CD4-positive, alpha-beta T cell treated with Interleukin-15 for 4 hours (primary cell): ENCODE measurements at regions not wholly inside any gene's neighbourhood (a gene's known extent, or its start where the extent isn't known, plus 50 kb on each side); places are given as distances from the start of the nearest gene placed in this dataset.
A peak's percentile ranks its signal among the peaks of the same experiment; 100 is the strongest.
"Not testable (repeated sequence)": the region's sequence is repeated elsewhere in the genome, so short reads cannot be mapped to it uniquely, and the experiment has no call there.

ENCODE experiments used
- DNase-seq: peaks from one replicate; pipeline ENCODE4 v3.0.0-alpha.2; 2020; ENCODE audit warnings: low spot score

DNA sequence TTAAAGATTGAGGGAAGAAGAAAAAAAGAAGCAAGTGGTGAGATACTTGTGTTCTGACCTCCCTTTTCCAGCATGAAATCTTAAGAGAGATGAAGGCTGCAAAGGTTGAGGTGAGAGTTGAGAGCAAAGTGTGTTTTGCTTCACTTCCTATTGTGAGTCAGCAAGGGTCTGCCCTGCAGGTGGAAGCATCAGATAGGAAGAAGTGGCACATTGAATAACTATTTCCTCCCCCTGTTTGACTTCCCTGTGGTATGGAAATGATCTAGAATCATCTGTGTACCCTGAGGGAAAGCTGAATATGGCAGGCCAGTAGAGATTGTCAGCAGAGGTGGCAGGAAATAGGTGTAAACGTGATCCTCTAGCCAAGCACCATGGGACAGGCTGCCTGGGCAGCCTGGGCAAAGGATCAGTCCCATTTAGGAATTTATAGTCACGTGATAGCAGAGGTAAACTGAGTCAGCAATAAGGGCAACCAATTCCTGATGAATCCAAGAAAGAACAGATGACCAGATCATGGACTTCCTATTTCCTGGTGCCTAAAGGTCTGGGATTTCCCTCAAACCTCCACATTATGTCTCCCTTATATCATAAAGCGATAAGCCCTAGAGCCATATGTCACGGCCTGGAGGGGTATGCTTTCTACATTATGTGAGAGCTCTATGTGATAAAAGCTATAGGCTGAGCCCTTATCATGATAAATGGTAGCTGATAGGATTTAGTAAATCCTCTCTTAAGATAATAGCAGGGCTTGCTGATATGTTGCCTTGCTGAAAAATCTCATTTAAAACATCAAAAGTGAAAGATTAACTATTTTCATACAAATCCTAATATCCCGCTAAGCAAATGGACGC lies 287.0 kb downstream of the MDFIC start:
- no peak for DNase-seq

DNA sequence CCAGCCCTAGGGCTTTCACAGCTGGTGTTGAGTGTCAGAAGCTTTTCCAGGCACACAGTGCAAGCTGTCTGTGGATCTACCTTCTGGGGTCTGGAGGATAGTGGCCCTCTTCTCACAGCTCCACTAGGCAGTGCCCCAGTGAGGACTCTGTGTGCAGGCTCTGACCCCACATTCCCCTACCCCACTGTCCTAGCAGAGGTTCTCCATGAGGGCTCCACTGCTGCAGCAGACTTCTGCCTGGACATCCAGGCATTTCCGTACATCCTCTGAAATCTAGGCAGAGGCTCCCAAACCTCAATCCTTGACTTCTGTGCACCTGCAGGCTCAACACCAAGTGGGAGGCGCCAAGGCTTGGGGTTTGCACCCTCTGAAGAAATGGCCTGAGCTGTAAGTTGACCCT lies 284.5 kb downstream of the MDFIC start:
- DNase-seq = not testable (repeated sequence)

GRCh38 chr7:115198143-115198542 lies 276.2 kb downstream of the MDFIC start:
- DNase-seq = no peak

DNA sequence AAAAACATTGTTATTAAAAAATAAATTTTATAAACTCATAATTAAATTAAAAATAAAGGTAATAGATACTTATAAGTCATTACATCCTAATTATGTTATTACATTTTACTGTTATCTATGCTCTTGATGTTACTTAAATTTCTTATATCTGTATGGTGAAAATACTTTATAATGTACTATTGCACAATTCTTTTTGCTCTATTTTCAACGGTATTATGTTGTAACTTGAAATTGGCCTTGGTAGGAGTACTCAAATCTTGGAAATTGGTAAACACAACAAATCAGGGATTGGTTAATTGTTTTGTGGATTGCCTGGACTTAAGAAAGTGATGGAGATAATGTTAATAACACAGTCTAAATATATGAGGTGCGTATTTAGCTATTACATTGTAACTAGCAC lies 273.3 kb downstream of the MDFIC start:
- no peak for DNase-seq

DNA sequence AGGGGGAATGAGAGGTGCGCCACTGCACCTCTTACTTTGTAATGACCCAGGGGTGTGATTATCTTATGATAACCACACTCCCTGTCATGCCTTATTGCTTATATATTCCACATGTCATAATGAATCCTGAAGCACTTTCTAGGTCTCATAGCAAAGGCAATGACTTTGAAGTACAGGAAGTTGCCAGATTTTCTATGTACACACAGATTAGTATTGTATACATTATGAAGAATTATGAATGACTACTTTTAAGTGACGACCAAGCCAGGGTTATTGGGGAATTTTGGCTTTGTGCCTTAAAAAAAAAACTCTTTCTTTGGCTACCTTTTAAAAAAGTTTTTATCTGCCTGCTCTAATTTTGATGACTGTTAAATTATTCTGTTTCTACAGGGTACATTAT lies 269.6 kb downstream of the MDFIC start:
- no peak for DNase-seq

GRCh38 chr7:115183431-115184057 lies 261.6 kb downstream of the MDFIC start:
- DNase-seq = no peak

DNA sequence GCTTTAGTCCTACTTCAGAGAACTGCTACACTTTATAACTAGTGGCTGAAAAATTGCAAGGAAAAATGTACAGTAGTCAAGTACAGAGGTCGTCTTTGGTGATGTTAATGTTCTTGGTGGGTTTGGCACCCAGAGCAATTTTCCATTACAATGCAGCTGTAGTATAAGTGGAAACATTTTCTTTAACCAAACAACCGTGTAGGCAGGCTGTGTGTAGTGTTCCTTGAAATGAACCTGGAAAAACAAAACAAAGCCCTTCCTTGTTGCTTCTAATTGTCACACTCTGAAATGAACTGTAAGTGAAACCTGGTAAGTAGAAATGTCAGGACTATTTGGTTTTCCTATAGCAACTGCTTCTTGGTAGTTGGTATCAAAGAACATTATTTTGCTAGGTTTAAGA lies 256.9 kb downstream of the MDFIC start:
- no peak for DNase-seq

DNA sequence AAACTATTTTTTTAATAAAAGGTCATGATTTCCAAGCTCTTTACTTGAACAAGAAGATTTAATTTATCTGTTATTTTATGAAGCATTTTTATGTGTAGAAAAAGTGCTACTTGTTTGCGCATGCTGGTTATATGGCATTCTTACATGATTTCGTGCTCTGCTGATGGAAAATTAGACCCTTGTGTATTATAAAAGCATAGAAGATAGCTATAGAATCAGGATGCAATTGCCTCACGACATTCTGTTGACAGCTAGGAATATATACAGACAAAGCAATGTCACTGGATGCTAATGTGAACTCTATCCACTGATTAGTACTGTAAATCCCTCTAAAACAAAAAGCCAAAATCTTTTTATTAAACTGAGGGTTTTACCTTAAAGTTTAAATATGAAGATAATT lies 255.9 kb downstream of the MDFIC start:
- DNase-seq = no peak

GRCh38 chr7:115177103-115177502 lies 255.2 kb downstream of the MDFIC start:
- no peak for DNase-seq

DNA sequence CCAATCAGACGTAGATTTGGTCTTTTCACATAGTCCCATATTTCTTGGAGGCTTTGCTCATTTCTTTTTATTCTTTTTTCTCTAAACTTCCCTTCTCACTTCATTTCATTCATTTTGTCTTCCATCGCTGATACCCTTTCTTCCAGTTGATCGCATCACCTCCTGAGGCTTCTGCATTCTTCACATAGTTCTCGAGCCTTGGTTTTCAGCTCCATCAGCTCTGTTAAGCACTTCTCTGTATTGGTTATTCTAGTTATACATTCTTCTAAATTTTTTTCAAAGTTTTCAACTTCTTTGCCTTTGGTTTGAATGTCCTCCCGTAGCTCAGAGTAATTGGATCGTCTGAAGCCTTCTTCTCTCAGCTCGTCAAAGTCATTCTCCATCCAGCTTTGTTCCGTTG lies 250.5 kb downstream of the MDFIC start:
- not testable (repeated sequence) for DNase-seq

- no peak for DNase-seq
Measured at GRCh38 chr7:115153769-115154477, 232.0 kb downstream of the MDFIC start.

GRCh38 chr7:115153176-115153575 lies 231.3 kb downstream of the MDFIC start:
- DNase-seq = no peak

DNA sequence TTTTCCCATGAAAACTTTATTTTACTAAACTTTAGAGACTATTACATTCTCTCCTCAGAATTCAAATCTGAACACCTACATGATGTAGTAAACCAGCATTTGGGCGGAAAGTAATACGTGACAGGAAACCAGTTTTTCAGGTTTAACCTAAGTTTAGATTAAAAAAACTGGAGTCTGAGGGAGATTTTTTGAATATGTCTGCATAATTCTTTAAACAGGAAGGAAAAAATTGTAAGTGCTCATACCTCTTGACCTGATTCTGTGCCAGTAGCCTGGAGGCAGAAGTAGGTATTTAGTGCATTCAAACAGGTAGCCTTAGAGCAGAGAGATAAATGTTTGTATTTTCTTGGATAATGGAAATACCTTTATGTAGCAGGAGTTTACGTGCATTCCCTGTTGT lies 224.3 kb downstream of the MDFIC start:
- DNase-seq = no peak

DNA sequence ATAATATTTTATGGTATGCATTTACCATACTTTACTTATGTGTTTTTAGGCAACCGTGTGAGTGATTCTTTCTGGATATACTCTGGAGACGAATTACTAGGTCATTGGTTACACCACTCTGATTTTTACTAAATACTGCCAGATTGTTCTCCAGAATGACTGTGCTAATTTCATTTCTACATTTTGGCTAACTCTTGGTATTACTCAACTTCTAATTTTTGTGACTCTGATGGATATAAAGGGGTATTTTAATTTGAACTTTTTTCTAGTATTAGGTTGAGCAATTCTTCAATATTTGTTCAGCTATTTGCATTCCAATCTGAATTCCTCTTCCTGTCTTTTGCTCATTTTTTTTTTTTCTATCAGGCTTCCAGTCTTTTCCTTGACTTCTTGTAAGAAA lies 223.6 kb downstream of the MDFIC start:
- no peak for DNase-seq

DNA sequence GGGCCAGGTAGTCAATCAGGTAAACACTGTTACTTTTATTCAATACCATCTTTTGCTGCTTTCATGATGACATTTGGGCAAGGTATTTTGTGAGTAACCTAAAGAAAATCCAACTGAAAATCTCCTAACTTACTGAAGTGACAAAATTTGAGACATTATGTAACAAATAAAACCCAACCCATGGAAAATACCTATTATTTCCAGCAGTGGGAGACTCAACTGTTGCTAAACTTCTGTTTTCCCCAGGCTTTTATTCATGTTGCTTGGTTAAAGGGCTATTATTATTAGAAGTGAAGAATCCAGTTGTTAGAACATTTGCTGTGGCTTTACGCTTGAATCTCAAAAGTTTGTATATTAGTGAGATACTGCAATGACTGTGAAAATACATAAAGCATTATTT lies 215.9 kb downstream of the MDFIC start:
- no peak for DNase-seq

GRCh38 chr7:115136796-115137443 lies 215.0 kb downstream of the MDFIC start:
- no peak for DNase-seq

DNA sequence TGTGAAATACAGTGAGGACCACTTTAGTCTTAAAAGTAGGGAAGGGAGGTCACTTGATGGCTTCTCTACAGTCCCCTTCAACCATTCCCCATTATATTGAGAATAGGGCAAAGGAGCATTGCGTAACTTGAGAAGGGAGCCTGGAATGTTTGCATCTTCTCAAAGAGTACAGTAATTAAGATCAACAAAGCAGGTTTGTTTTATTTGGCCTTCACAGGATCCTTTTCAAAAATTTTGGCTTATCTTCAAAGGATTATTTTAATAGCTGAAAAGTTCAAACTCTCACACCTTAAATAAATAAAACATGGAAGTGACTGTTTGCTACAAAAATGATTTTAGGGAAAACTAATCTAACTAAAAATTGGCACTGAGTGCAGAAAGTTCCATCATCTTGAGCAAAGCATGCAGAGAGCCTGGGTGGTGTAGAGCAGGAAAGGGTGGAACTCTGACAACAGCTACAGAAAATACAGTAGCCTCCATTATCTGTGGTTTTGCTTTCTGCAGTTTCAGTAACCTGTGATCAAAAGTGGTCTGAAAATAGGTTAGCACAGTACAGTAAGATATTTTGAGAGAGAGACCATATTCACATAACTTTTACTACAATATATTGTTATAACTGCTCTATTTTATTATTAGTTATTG lies 214.0 kb downstream of the MDFIC start:
- DNase-seq = peak; percentile 4

- DNase-seq = no peak
Measured at GRCh38 chr7:115135146-115135545, 213.3 kb downstream of the MDFIC start.

GRCh38 chr7:115133248-115133647 lies 211.4 kb downstream of the MDFIC start:
- no peak for DNase-seq

DNA sequence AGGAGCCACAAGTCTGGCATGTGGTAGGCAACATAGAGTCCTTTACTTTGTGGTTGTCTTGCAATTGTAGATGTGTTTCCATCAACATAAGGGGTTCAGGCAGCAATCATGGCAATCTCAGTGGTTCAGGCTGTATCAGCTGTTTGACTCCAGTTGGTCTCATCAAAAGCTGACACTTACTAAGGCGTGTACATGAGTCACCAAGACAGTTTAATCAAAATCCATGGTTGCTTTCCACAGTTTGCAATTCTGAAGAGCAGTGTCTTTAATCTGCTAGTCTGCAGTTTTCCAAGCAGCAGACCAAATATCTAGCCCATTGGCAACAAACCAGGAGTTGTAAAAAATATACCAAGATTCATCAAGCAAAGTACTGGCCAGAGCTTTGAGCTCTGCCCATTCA lies 210.2 kb downstream of the MDFIC start:
- no peak for DNase-seq

- DNase-seq = no peak
Measured at GRCh38 chr7:115128154-115128553, 206.3 kb downstream of the MDFIC start.

DNA sequence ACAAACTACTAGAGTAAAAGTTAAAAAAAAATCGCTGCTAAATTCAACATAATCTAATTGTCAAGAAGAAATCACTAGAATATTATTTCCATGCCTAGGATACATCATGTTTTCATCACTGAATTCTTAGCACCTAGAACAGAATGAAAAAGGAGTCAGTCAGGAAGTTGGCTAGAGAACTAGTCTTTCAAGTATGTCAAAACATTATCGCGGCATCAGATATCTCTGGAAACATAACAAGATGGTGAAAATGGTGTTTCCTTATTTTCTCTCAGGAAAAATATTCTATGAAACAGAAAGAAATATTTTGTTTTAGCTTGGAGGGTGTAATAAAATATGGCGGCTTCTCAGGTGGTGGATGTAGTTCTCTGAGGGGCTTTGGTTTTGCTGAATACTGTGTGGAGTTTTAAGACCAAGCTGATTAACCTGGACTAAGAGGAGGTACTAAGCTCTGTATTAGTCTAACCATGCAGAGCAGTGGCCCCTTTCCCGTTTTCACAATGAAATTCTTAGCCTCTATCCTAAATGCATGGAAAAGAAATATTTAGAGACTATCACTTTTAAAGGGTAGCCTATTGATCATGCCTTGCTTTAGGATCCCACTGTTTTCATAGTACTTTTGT lies 205.6 kb downstream of the MDFIC start:
- no peak for DNase-seq
